WTC11 (cell line): ENCODE measurements at regions not wholly inside any gene's neighbourhood (a gene's known extent, or its start where the extent isn't known, plus 50 kb on each side); places are given as distances from the start of the nearest gene placed in this dataset.

Experiments used
- ATAC-seq: fragments of 200-7000 bp; cut with Tn5 transposase; 2 replicates; pipeline ENCODE4 v1.10.0; 2021; ENCODE audit warnings: mild to moderate bottlenecking, moderate library complexity
- CTCF ChIA-PET: fragments of 300-600 bp; sonication (Branson Sonifier 250); formaldehyde crosslinking; loops from one replicate; lab custom pipeline; 2021; ENCODE audit warnings: antibody characterized with exemption; lab: Charles Lee
- POLR2A ChIA-PET: fragments of 350-600 bp; sonication (Branson Sonifier 250); formaldehyde crosslinking; loops from one replicate; lab custom pipeline; 2021; ENCODE audit warnings: antibody characterized with exemption; lab: Charles Lee
- DNase-seq: peaks from one replicate; pipeline ENCODE4 v3.0.0; 2021; ENCODE audit warnings: low spot score
- H3K27ac Mint-ChIP-seq: 2 replicates; pipeline ENCODE4 v1.8.0; 2021; ENCODE audit warnings: mixed read lengths
- H3K27me3 Mint-ChIP-seq: 2 replicates; pipeline ENCODE4 v1.8.0; 2021; ENCODE audit warnings: low read depth, mild to moderate bottlenecking, moderate library complexity, mixed read lengths
- H3K36me3 Mint-ChIP-seq: 2 replicates; pipeline ENCODE4 v1.8.0; 2021; ENCODE audit warnings: mixed read lengths
- H3K4me1 Mint-ChIP-seq: 2 replicates; pipeline ENCODE4 v1.8.0; 2022; ENCODE audit warnings: mixed read lengths
- H3K4me3 Mint-ChIP-seq: 2 replicates; pipeline ENCODE4 v1.8.0; 2021; ENCODE audit warnings: mild to moderate bottlenecking, moderate library complexity, mixed read lengths
- H3K9me3 Mint-ChIP-seq: 2 replicates; pipeline ENCODE4 v1.8.0; 2021; ENCODE audit warnings: mixed read lengths
- AFF4 ChIP-seq: sonication (generic); formaldehyde crosslinking; IDR thresholded peaks from 2 replicates; pipeline ENCODE4 v1.8.1; 2023; ENCODE audit warnings: mild to moderate bottlenecking, missing genetic modification reagents, borderline replicate concordance
- ARID4B ChIP-seq: sonication (generic); formaldehyde crosslinking; IDR thresholded peaks from 2 replicates; pipeline ENCODE4 v1.8.0; 2023; ENCODE audit warnings: missing genetic modification reagents, mild to moderate bottlenecking, borderline replicate concordance
- ATF6 ChIP-seq: sonication (generic); formaldehyde crosslinking; IDR thresholded peaks from 2 replicates; pipeline ENCODE4 v1.8.1; 2023; ENCODE audit warnings: mild to moderate bottlenecking, missing genetic modification reagents
- CBFB ChIP-seq: sonication (generic); formaldehyde crosslinking; IDR thresholded peaks from 2 replicates; pipeline ENCODE4 v1.8.1; 2022; ENCODE audit warnings: mild to moderate bottlenecking, low read depth, missing genetic modification reagents
- E2F1 ChIP-seq: sonication (generic); formaldehyde crosslinking; IDR thresholded peaks from 2 replicates; pipeline ENCODE4 v1.8.0; 2022; ENCODE audit warnings: mild to moderate bottlenecking, missing genetic modification reagents
- ERG ChIP-seq: fragments of 250-450 bp; sonication (Bioruptor Pico); IDR thresholded peaks from 2 replicates; pipeline ENCODE4 v1.8.0; 2021; ENCODE audit warnings: mild to moderate bottlenecking
- FOXK1 ChIP-seq: sonication (generic); formaldehyde crosslinking; IDR thresholded peaks from 2 replicates; pipeline ENCODE4 v1.8.0; 2022; ENCODE audit warnings: mild to moderate bottlenecking, moderate library complexity, missing genetic modification reagents
- FOXP1 ChIP-seq: sonication (generic); formaldehyde crosslinking; IDR thresholded peaks from 2 replicates; pipeline ENCODE4 v1.8.0; 2022; ENCODE audit warnings: missing genetic modification reagents, mild to moderate bottlenecking, moderate library complexity, borderline replicate concordance
- GABPB1 ChIP-seq: sonication (generic); formaldehyde crosslinking; IDR thresholded peaks from 2 replicates; pipeline ENCODE4 v1.8.1; 2023; ENCODE audit warnings: mild to moderate bottlenecking, missing genetic modification reagents
- HMGA2 ChIP-seq: fragments of 250-450 bp; sonication (Bioruptor Pico); IDR thresholded peaks from 2 replicates; pipeline ENCODE4 v1.4.0; 2021; ENCODE audit warnings: mild to moderate bottlenecking, moderate library complexity
- IRF1 ChIP-seq: sonication (generic); formaldehyde crosslinking; IDR thresholded peaks from 2 replicates; pipeline ENCODE4 v1.8.0; 2023; ENCODE audit warnings: missing genetic modification reagents
- JAZF1 ChIP-seq: fragments of 250-450 bp; sonication (Bioruptor Pico); IDR thresholded peaks from 2 replicates; pipeline ENCODE4 v1.9.0; 2021; ENCODE audit warnings: moderate library complexity, mild to moderate bottlenecking, inconsistent platforms
- JUN ChIP-seq: sonication (generic); formaldehyde crosslinking; IDR thresholded peaks from 2 replicates; pipeline ENCODE4 v1.8.0; 2023; ENCODE audit warnings: mild to moderate bottlenecking, missing genetic modification reagents
- NFATC4 ChIP-seq: fragments of 250-450 bp; sonication (Bioruptor Pico); IDR thresholded peaks from 2 replicates; pipeline ENCODE4 v1.9.0; 2021; ENCODE audit warnings: mild to moderate bottlenecking
- NFE2L1 ChIP-seq: sonication (generic); formaldehyde crosslinking; IDR thresholded peaks from 2 replicates; pipeline ENCODE4 v1.8.1; 2023; ENCODE audit warnings: missing genetic modification reagents
- OVOL2 ChIP-seq: fragments of 250-450 bp; sonication (Bioruptor Pico); IDR thresholded peaks from 2 replicates; pipeline ENCODE4 v1.9.0; 2021; ENCODE audit warnings: mild to moderate bottlenecking, borderline replicate concordance
- TEAD1 ChIP-seq: sonication (generic); formaldehyde crosslinking; IDR thresholded peaks from 2 replicates; pipeline ENCODE4 v1.8.0; 2022; ENCODE audit warnings: mild to moderate bottlenecking, missing genetic modification reagents
- TEAD4 ChIP-seq: sonication (generic); formaldehyde crosslinking; IDR thresholded peaks from 2 replicates; pipeline ENCODE4 v1.8.0; 2022; ENCODE audit warnings: mild to moderate bottlenecking, missing genetic modification reagents
- ZMAT4 ChIP-seq: fragments of 250-450 bp; sonication (Bioruptor Pico); IDR thresholded peaks from 2 replicates; pipeline ENCODE4 v1.9.0; 2021; ENCODE audit warnings: mild to moderate bottlenecking
- ZNF232 ChIP-seq: sonication (generic); formaldehyde crosslinking; IDR thresholded peaks from 2 replicates; pipeline ENCODE4 v1.8.0; 2022; ENCODE audit warnings: mild to moderate bottlenecking, missing genetic modification reagents

- Mint-ChIP-seq H3K27ac (no peak overlapping the region), H3K36me3 (no peaks in the 10 kb centered on the region), H3K27me3 (no peaks in the 10 kb centered on the region), H3K4me3 (no peak overlapping the region), H3K9me3 (no peaks in the 10 kb centered on the region), H3K4me1 (no peaks in the 10 kb centered on the region)
- no peak for ATAC-seq
- ChIA-PET CTCF (no interaction called here), POLR2A (no interaction called here)
- DNase-seq = no peak
- no peak for TF ChIP-seq FOXP1 (CRISPR knock-in tag)
- TF ChIP-seq NFATC4 (CRISPR knock-in tag) = no peak
- TF ChIP-seq ATF6 (CRISPR knock-in tag) = no peak
- no peak for TF ChIP-seq TEAD4
- TF ChIP-seq IRF1 = no peak
- no peak for TF ChIP-seq JAZF1 (CRISPR knock-in tag)
- TF ChIP-seq JUN (CRISPR knock-in tag) = no peak
- no peak for TF ChIP-seq AFF4 (CRISPR knock-in tag)
- no peak for TF ChIP-seq FOXK1
- no peak for TF ChIP-seq ERG (CRISPR knock-in tag)
- TF ChIP-seq ZMAT4 (CRISPR knock-in tag) = no peak
- no peak for TF ChIP-seq ZNF232 (CRISPR knock-in tag)
- TF ChIP-seq E2F1 (CRISPR knock-in tag) = no peak
- no peak for TF ChIP-seq CBFB (CRISPR knock-in tag)
- no peak for TF ChIP-seq TEAD1 (CRISPR knock-in tag)
- no peak for TF ChIP-seq OVOL2 (CRISPR knock-in tag)
- no peak for TF ChIP-seq HMGA2
- TF ChIP-seq GABPB1 (CRISPR knock-in tag) = no peak
- TF ChIP-seq NFE2L1 (CRISPR knock-in tag) = no peak
- no peak for TF ChIP-seq ARID4B (CRISPR knock-in tag)
These were observed 61.3 kb upstream of the GIMD1 start for GRCh38 chr4:106429885-106430284.
